ENCODE measurements at regions not wholly inside any gene's neighbourhood (a gene's known extent, or its start where the extent isn't known, plus 50 kb on each side); places are given as distances from the start of the nearest gene placed in this dataset.

DNA sequence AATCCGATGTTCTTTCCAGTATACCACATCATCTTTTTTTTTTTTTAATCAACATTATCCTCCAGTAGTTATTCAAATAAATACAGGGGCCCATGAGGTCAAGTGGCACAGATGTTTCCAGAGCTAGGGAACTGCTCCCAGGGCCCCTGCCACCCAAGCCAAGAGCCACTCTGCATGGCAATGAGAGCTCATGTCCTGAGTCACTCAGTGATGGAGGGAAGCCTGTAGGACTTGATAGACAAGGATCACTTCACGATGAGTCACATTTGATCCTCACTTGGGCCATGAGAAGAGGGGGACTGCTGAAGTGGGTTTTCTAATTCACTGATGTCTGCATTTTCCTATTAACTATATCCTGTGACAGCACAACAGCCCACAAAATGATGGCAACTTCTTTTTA, 127.0 kb upstream of the PKDCC start:
- no peaks in the 10 kb centered on the region for H3K36me3 ChIP-seq (ENCODE audit: insufficient read depth, low read length)
- H3K4me1 ChIP-seq (ENCODE audit: insufficient read depth, low read length), result no peaks in the 10 kb centered on the region
- no peak overlapping the region for H3K27ac ChIP-seq (ENCODE audit: low read depth, low read length)
- H3K27ac Mint-ChIP-seq (ENCODE audit: unreplicated experiment), result no peak overlapping the region
- no peak for TF ChIP-seq EZH2 (IDR thresholded peaks at IDR 0.05; ENCODE audit: insufficient read depth, low read length)
- no peak overlapping the region for H2AFZ ChIP-seq (ENCODE audit: low read depth, low read length)
- H3K27me3 Mint-ChIP-seq (ENCODE audit: low read depth, unreplicated experiment), result peaks cover 4% of the 10 kb centered on the region
- H3K4me2 ChIP-seq (ENCODE audit: low read length), result no peak overlapping the region
- no peaks in the 10 kb centered on the region for H4K20me1 ChIP-seq (ENCODE audit: insufficient read depth, low read length)
- H3K9me3 Mint-ChIP-seq (ENCODE audit: unreplicated experiment), result no peaks in the 10 kb centered on the region
- H3K9me3 ChIP-seq (ENCODE audit: insufficient read depth, low read depth, low read length), result no peaks in the 10 kb centered on the region
- FAIRE-seq (no peak), DNase-seq (ENCODE audit: low read depth) (no peak)
- H3K4me3 ChIP-seq (ENCODE audit: insufficient read depth, low read depth, low read length), result no peak overlapping the region
- no peaks in the 10 kb centered on the region for H3K27me3 ChIP-seq (ENCODE audit: insufficient read depth, low read length)
- no peak overlapping the region for H3K9ac ChIP-seq (ENCODE audit: low read length)
- H3K4me3 Mint-ChIP-seq (ENCODE audit: unreplicated experiment), result no peak overlapping the region
- no peaks in the 10 kb centered on the region for H3K79me2 ChIP-seq (ENCODE audit: insufficient read depth, low read length)
- H3K4me1 Mint-ChIP-seq (ENCODE audit: low read depth, unreplicated experiment), result peaks cover 13% of the 10 kb centered on the region
- H3K36me3 Mint-ChIP-seq (ENCODE audit: low read depth, unreplicated experiment), result peaks cover 3% of the 10 kb centered on the region

DNA sequence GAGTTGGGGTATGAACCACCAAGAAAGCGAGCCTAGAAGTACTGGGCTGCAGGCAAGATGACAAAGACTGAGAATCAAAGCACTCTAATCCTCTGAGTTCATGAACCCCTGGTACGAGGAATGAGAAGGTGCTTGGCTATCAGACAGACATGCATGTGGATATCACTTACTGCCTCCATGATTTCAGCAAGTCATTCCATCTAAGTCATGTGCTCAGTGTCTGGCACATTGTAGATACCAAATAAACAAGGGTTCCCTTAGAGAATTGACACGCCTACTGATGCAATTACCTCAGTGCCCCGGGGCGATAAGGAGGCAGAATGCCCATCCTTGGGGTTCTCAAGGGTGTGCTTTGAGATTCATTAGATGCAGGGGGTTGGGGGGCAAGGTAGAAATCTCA, 125.6 kb upstream of the PKDCC start:
- TF ChIP-seq, protein P1, sequence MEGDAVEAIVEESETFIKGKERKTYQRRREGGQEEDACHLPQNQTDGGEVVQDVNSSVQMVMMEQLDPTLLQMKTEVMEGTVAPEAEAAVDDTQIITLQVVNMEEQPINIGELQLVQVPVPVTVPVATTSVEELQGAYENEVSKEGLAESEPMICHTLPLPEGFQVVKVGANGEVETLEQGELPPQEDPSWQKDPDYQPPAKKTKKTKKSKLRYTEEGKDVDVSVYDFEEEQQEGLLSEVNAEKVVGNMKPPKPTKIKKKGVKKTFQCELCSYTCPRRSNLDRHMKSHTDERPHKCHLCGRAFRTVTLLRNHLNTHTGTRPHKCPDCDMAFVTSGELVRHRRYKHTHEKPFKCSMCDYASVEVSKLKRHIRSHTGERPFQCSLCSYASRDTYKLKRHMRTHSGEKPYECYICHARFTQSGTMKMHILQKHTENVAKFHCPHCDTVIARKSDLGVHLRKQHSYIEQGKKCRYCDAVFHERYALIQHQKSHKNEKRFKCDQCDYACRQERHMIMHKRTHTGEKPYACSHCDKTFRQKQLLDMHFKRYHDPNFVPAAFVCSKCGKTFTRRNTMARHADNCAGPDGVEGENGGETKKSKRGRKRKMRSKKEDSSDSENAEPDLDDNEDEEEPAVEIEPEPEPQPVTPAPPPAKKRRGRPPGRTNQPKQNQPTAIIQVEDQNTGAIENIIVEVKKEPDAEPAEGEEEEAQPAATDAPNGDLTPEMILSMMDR (IDR thresholded peaks at IDR 0.05; ENCODE audit: insufficient read depth, low read depth, low read length), result no peak
- TF ChIP-seq EZH2 (IDR thresholded peaks at IDR 0.05; ENCODE audit: insufficient read depth, low read length), result no peak
- Mint-ChIP-seq H3K4me1 (ENCODE audit: low read depth, unreplicated experiment) (peaks cover 13% of the 10 kb centered on the region), H3K27me3 (ENCODE audit: low read depth, unreplicated experiment) (peaks cover 4% of the 10 kb centered on the region), H3K36me3 (ENCODE audit: low read depth, unreplicated experiment) (peaks cover 3% of the 10 kb centered on the region), H3K9me3 (ENCODE audit: unreplicated experiment) (peaks cover 5% of the 10 kb centered on the region), H3K27ac (ENCODE audit: unreplicated experiment) (peak overlapping the region; percentile 72), H3K4me3 (ENCODE audit: unreplicated experiment) (no peak overlapping the region)
- H3K4me1 ChIP-seq (ENCODE audit: insufficient read depth, low read length), result no peaks in the 10 kb centered on the region
- no peaks in the 10 kb centered on the region for H3K36me3 ChIP-seq (ENCODE audit: insufficient read depth, low read length)
- no peaks in the 10 kb centered on the region for H3K9me3 ChIP-seq (ENCODE audit: insufficient read depth, low read depth, low read length)
- H3K27me3 ChIP-seq (ENCODE audit: insufficient read depth, low read length), result no peaks in the 10 kb centered on the region
- H3K9ac ChIP-seq (ENCODE audit: low read length), result no peak overlapping the region
- DNase-seq (ENCODE audit: low read depth) (no peak), FAIRE-seq (no peak)
- no peak overlapping the region for H3K4me3 ChIP-seq (ENCODE audit: insufficient read depth, low read depth, low read length)
- no peak overlapping the region for H3K27ac ChIP-seq (ENCODE audit: low read depth, low read length)
- no peaks in the 10 kb centered on the region for H3K79me2 ChIP-seq (ENCODE audit: insufficient read depth, low read length)
- no peaks in the 10 kb centered on the region for H4K20me1 ChIP-seq (ENCODE audit: insufficient read depth, low read length)
- no peak overlapping the region for H2AFZ ChIP-seq (ENCODE audit: low read depth, low read length)
- H3K4me2 ChIP-seq (ENCODE audit: low read length), result no peak overlapping the region

DNA sequence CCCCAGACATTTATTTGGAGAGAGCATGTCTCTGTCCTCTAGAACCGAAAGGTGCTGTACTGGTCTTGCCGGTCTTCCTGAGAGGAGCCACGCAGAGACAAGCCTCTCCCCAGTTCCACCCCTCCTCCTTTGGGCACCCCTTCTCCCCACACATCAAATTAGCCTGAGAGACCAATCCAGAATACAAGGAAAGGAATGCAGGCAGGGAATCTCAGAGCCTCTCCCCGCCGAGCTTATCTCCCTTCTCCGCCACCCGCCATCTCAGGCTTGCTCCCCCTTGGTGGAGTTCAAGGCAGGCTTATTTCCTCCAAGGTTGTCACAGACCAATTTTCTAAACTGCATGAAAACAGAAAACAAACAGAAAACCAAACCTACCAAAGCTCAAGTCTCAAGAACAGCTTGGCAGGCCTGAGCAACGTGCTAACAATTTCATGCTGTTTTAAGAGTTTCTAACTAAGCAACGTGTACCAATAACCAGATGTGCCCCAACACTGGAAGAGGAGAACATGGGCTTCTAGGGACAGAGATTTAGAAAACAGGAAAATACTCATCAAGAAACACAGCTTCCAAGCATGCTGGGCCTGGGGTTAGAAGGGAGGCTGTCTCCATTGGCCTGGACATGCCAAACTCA, 124.5 kb upstream of the PKDCC start:
- H3K27ac Mint-ChIP-seq (ENCODE audit: unreplicated experiment), result no peak overlapping the region
- H3K79me2 ChIP-seq (ENCODE audit: insufficient read depth, low read length), result no peaks in the 10 kb centered on the region
- no peaks in the 10 kb centered on the region for H3K36me3 ChIP-seq (ENCODE audit: insufficient read depth, low read length)
- peaks cover 4% of the 10 kb centered on the region for H3K27me3 Mint-ChIP-seq (ENCODE audit: low read depth, unreplicated experiment)
- peaks cover 5% of the 10 kb centered on the region for H3K9me3 Mint-ChIP-seq (ENCODE audit: unreplicated experiment)
- H3K9ac ChIP-seq (ENCODE audit: low read length), result no peak overlapping the region
- no peak overlapping the region for H3K4me3 ChIP-seq (ENCODE audit: insufficient read depth, low read depth, low read length)
- no peaks in the 10 kb centered on the region for H3K9me3 ChIP-seq (ENCODE audit: insufficient read depth, low read depth, low read length)
- no peak for FAIRE-seq
- peaks cover 3% of the 10 kb centered on the region for H3K36me3 Mint-ChIP-seq (ENCODE audit: low read depth, unreplicated experiment)
- no peaks in the 10 kb centered on the region for H4K20me1 ChIP-seq (ENCODE audit: insufficient read depth, low read length)
- H3K27me3 ChIP-seq (ENCODE audit: insufficient read depth, low read length), result no peaks in the 10 kb centered on the region
- H3K27ac ChIP-seq (ENCODE audit: low read depth, low read length), result no peak overlapping the region
- H3K4me3 Mint-ChIP-seq (ENCODE audit: unreplicated experiment), result no peak overlapping the region
- peaks cover 2% of the 10 kb centered on the region for H3K4me1 ChIP-seq (ENCODE audit: insufficient read depth, low read length)
- no peak for TF ChIP-seq EZH2 (IDR thresholded peaks at IDR 0.05; ENCODE audit: insufficient read depth, low read length)
- TF ChIP-seq, protein P1 (IDR thresholded peaks at IDR 0.05; ENCODE audit: insufficient read depth, low read depth, low read length), result no peak
- DNase-seq (ENCODE audit: low read depth), result no peak
- no peak overlapping the region for H3K4me2 ChIP-seq (ENCODE audit: low read length)
- no peak overlapping the region for H2AFZ ChIP-seq (ENCODE audit: low read depth, low read length)
- peaks cover 18% of the 10 kb centered on the region for H3K4me1 Mint-ChIP-seq (ENCODE audit: low read depth, unreplicated experiment)

Measured in astrocyte (in vitro differentiated cells and primary cell).